ENCODE measurements at regions not wholly inside any gene's neighbourhood (a gene's known extent, or its start where the extent isn't known, plus 50 kb on each side); places are given as distances from the start of the nearest gene placed in this dataset.
A peak's percentile ranks its signal among the peaks of the same experiment; 100 is the strongest.
"Not testable (repeated sequence)": the region's sequence is repeated elsewhere in the genome, so short reads cannot be mapped to it uniquely, and the experiment has no call there.

DNA sequence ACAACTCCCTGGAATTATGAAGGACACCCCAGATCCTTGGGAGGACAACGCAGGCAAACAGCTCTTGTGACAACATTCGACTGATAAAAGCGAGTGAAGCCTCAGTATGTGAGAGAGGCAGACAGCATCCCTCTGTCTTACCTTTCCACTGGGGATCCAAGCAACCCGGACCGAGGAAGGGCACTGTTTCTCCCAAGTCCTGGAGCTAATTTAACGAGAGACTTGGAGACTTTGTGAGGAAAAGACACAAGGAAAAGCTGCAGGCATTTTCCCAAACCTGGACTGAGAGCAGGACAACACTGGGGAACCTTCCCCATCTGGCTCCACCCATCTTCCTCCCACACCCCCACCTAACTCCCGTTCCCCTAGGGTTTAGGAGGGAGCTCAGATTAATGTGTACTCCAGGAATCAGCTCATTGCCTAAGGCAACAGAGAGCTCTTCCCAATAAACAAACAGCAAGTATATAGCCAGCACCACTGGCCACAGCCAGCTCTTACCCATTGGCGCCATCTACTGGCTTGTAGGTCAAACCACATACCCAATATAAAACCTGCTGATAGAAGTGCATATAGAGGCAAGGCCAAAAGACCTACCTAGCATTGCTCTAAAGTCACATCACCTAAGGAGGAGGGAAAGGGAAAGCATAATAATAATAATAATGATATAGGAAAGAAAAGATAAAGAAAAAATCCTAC lies 76.7 kb upstream of the NEK3 start:
- POLR2A ChIA-PET (ENCODE audit: low non-redundant PET); H3K4me1 ChIP-seq (ENCODE audit: insufficient read depth, low read length, poor library complexity, severe bottlenecking); H3K9me3 ChIP-seq (ENCODE audit: low read depth, low read length, poor library complexity, severe bottlenecking); BruUV-seq (replicated peaks); H3K4me3 ChIP-seq (ENCODE audit: low read depth, low read length, poor library complexity, severe bottlenecking); H3K36me3 ChIP-seq (ENCODE audit: insufficient read depth, low read length, poor library complexity, severe bottlenecking); H3K27ac ChIP-seq (ENCODE audit: low read depth, low read length, poor library complexity, severe bottlenecking); H3K27me3 ChIP-seq (replicated peaks; ENCODE audit: insufficient read depth, low read depth, low read length, poor library complexity): not testable (repeated sequence)
- CTCF ChIA-PET, result interaction anchor here (0.6 kb wide), 1 partner anchor 103 kb away, joined by 3 read pairs; no protein-coding TSS in a partner anchor
- TF ChIP-seq, protein P1, sequence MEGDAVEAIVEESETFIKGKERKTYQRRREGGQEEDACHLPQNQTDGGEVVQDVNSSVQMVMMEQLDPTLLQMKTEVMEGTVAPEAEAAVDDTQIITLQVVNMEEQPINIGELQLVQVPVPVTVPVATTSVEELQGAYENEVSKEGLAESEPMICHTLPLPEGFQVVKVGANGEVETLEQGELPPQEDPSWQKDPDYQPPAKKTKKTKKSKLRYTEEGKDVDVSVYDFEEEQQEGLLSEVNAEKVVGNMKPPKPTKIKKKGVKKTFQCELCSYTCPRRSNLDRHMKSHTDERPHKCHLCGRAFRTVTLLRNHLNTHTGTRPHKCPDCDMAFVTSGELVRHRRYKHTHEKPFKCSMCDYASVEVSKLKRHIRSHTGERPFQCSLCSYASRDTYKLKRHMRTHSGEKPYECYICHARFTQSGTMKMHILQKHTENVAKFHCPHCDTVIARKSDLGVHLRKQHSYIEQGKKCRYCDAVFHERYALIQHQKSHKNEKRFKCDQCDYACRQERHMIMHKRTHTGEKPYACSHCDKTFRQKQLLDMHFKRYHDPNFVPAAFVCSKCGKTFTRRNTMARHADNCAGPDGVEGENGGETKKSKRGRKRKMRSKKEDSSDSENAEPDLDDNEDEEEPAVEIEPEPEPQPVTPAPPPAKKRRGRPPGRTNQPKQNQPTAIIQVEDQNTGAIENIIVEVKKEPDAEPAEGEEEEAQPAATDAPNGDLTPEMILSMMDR (conservative IDR thresholded peaks at IDR 0.05; ENCODE audit: low read depth, low read length), result peak; percentile 49
- peak; percentile 78 for DNase-seq (ENCODE audit: low spot score)
- intact Hi-C loops (cut with micrococcal nuclease; ENCODE audit: unreplicated experiment), result loop anchor here (10.0 kb wide), 1 partner anchor 301 kb away; no protein-coding TSS in a partner anchor

DNA sequence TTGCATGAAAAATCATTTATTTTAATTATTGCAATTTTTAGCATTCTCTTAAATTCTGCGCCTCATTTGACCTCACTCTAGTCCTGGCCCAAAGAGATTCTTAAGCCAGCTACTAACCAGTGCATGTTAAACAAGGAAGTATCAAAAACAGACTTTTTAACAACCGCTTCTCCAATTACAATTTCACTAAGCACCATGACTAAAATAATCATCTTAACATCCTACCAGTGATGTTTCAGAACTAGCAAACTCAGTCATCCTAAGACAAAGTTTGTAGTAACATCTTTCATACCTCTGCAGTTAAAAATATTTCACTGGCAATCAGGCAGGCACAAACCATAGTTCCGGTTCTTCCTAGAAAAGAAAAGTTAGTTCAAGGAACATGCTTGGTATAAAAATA lies 75.5 kb upstream of the NEK3 start:
- H3K4me1 ChIP-seq (ENCODE audit: insufficient read depth, low read length, poor library complexity, severe bottlenecking); DNase-seq (ENCODE audit: low spot score); H3K36me3 ChIP-seq (ENCODE audit: insufficient read depth, low read length, poor library complexity, severe bottlenecking); BruUV-seq (replicated peaks); H3K27me3 ChIP-seq (replicated peaks; ENCODE audit: insufficient read depth, low read depth, low read length, poor library complexity); CTCF ChIA-PET; H3K4me3 ChIP-seq (ENCODE audit: low read depth, low read length, poor library complexity, severe bottlenecking); POLR2A ChIA-PET (ENCODE audit: low non-redundant PET); H3K9me3 ChIP-seq (ENCODE audit: low read depth, low read length, poor library complexity, severe bottlenecking); H3K27ac ChIP-seq (ENCODE audit: low read depth, low read length, poor library complexity, severe bottlenecking): not testable (repeated sequence)
- intact Hi-C loops (cut with micrococcal nuclease; ENCODE audit: unreplicated experiment), result loop anchor here (10.0 kb wide), 1 partner anchor 300 kb away; no protein-coding TSS in a partner anchor

DNA sequence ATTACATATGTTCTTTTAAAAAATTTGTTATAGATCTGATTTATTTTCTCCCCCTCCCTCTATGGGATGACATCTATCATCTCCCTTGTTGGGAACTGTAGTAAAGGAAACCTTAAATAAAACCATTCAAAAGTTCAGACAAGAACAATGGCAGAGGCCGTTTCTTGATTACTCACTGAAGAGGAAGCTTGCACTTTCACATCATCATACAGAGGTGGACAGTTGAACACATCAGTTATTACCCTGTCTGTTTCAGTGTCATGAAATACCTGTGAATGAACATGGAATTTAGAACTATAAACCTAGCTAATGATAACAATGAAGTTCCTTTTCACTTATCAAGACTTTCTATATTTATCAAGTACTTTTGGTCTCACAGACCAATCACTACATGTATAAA lies 63.7 kb upstream of the NEK3 start:
- DNase-seq (ENCODE audit: low spot score); H3K9me3 ChIP-seq (ENCODE audit: low read depth, low read length, poor library complexity, severe bottlenecking); BruUV-seq (replicated peaks); H3K4me1 ChIP-seq (ENCODE audit: insufficient read depth, low read length, poor library complexity, severe bottlenecking); H3K27me3 ChIP-seq (replicated peaks; ENCODE audit: insufficient read depth, low read depth, low read length, poor library complexity); H3K27ac ChIP-seq (ENCODE audit: low read depth, low read length, poor library complexity, severe bottlenecking); POLR2A ChIA-PET (ENCODE audit: low non-redundant PET); H3K36me3 ChIP-seq (ENCODE audit: insufficient read depth, low read length, poor library complexity, severe bottlenecking); CTCF ChIA-PET; H3K4me3 ChIP-seq (ENCODE audit: low read depth, low read length, poor library complexity, severe bottlenecking); intact Hi-C loops (cut with micrococcal nuclease; ENCODE audit: unreplicated experiment): not testable (repeated sequence)

DNA sequence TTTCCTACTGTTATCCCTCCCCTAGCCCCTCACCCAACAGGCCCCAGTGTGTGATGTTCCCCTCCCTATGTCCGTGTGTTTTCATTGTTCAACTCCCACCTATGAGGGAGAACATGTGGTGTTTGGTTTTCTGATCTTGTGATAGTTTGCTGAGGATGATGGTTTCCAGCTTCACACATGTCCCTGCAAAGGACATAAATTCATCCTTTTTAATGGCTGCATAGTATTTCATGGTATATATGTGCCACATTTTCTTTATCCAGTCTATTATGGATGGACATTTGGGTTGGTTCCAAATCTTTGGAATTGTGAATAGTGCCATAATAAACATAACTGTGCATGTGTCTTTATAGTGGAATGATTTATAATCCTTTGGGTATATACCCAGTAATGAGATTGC lies 54.5 kb upstream of the NEK3 start:
- H3K9me3 ChIP-seq (ENCODE audit: low read depth, low read length, poor library complexity, severe bottlenecking); BruUV-seq (replicated peaks); CTCF ChIA-PET; DNase-seq (ENCODE audit: low spot score); H3K27me3 ChIP-seq (replicated peaks; ENCODE audit: insufficient read depth, low read depth, low read length, poor library complexity); H3K27ac ChIP-seq (ENCODE audit: low read depth, low read length, poor library complexity, severe bottlenecking); H3K36me3 ChIP-seq (ENCODE audit: insufficient read depth, low read length, poor library complexity, severe bottlenecking); H3K4me3 ChIP-seq (ENCODE audit: low read depth, low read length, poor library complexity, severe bottlenecking); POLR2A ChIA-PET (ENCODE audit: low non-redundant PET); H3K4me1 ChIP-seq (ENCODE audit: insufficient read depth, low read length, poor library complexity, severe bottlenecking): not testable (repeated sequence)
- intact Hi-C loops (cut with micrococcal nuclease; ENCODE audit: unreplicated experiment), result loop anchor here (1.0 kb wide), 1 partner anchor 17 kb away; no protein-coding TSS in a partner anchor

DNA sequence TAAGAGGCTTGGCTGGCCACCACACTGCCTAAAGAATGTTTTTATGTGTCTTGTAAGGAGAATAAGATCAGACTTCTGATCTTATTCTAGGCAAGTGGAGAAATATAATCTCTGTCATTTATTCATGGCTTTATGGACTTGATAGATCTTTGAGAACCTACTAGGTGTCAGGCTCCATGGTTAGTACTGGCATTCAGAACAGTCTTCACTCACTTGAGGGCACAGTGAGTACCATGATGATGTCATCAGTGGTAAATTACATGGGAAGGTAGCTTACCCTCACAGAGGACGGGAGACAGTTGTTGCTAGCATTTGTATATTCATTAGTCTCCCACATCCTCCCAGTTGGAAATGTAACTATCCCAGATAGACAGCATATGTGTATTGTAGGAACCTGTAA lies 53.5 kb upstream of the NEK3 start:
- intact Hi-C loops (cut with micrococcal nuclease; ENCODE audit: unreplicated experiment); BruUV-seq (replicated peaks): not testable (repeated sequence)

DNA sequence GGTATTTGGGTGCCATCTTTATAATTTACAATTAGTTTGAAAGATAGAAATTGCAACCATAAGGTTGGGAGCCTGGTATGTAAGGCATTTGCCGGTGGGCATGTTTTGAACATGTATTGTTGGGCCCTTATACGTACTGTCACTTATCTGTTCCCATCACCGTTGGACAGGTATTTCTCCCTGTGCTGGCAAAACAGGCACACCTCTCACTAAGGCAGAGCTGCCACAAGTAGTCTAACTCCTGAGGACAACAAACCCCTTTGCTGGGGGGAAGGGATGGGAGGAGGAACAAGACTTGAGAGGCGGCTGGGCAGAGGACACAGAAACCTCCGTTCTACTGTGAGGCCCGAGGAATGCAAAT lies 52.0 kb upstream of the NEK3 start:
- intact Hi-C loops (cut with micrococcal nuclease; ENCODE audit: unreplicated experiment); H3K27me3 ChIP-seq (replicated peaks; ENCODE audit: insufficient read depth, low read depth, low read length, poor library complexity); H3K9me3 ChIP-seq (ENCODE audit: low read depth, low read length, poor library complexity, severe bottlenecking); CTCF ChIA-PET; DNase-seq (ENCODE audit: low spot score); POLR2A ChIA-PET (ENCODE audit: low non-redundant PET); H3K36me3 ChIP-seq (ENCODE audit: insufficient read depth, low read length, poor library complexity, severe bottlenecking); H3K4me1 ChIP-seq (ENCODE audit: insufficient read depth, low read length, poor library complexity, severe bottlenecking); H3K4me3 ChIP-seq (ENCODE audit: low read depth, low read length, poor library complexity, severe bottlenecking); H3K27ac ChIP-seq (ENCODE audit: low read depth, low read length, poor library complexity, severe bottlenecking); BruUV-seq (replicated peaks): not testable (repeated sequence)

More for the DNA sequence above, 53.5 kb upstream of the NEK3 start:
- H3K4me3 ChIP-seq (ENCODE audit: low read depth, low read length, poor library complexity, severe bottlenecking); H3K36me3 ChIP-seq (ENCODE audit: insufficient read depth, low read length, poor library complexity, severe bottlenecking); H3K27me3 ChIP-seq (replicated peaks; ENCODE audit: insufficient read depth, low read depth, low read length, poor library complexity); CTCF ChIA-PET; DNase-seq (ENCODE audit: low spot score); H3K4me1 ChIP-seq (ENCODE audit: insufficient read depth, low read length, poor library complexity, severe bottlenecking); POLR2A ChIA-PET (ENCODE audit: low non-redundant PET); H3K9me3 ChIP-seq (ENCODE audit: low read depth, low read length, poor library complexity, severe bottlenecking); H3K27ac ChIP-seq (ENCODE audit: low read depth, low read length, poor library complexity, severe bottlenecking): not testable (repeated sequence)

DNA sequence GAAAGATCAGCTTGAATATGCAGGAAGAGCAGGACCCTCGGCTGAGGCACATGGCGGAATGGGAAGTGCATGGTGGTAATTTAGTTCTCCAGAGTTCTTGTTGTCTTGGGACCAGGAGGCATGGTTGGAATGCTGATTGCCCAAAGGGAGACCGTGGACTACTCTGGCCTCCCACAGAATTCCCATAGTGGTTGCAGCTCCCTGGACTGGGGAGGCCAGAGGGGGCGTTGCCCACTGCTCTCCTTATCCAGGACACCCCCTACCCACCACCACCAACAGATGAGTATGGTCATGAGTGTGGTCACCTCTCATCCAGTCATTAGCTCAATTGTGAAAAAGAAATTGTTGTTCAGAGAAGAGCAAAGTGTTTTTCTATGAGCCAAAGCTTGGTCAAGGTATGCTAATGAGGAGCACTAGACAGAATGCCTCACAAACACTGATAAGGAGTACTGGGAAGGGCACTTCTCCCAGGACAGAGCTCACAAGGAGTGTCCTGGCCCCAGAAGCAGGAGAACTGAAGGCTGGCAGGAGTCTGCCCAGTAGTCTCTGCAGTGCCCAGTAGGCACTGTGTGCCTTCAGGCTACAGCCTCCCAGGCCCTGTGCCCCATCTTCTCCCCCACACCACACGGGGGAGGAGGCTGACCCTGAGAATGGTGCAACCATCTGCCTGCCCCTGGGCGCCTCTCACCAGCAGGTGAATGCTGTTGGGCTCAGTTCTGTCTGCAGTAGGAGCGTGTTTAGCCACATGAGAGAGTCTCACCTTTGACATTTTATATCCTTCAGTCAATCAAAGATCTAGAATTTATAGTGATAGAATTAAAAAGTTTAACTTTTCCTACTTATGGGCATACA lies 51.4 kb upstream of the NEK3 start:
- POLR2A ChIA-PET (ENCODE audit: low non-redundant PET); intact Hi-C loops (cut with micrococcal nuclease; ENCODE audit: unreplicated experiment): not testable (repeated sequence)

More for the DNA sequence above, 51.4 kb upstream of the NEK3 start:
- CTCF ChIA-PET; H3K27me3 ChIP-seq (replicated peaks; ENCODE audit: insufficient read depth, low read depth, low read length, poor library complexity); H3K4me3 ChIP-seq (ENCODE audit: low read depth, low read length, poor library complexity, severe bottlenecking); H3K9me3 ChIP-seq (ENCODE audit: low read depth, low read length, poor library complexity, severe bottlenecking); DNase-seq (ENCODE audit: low spot score); H3K36me3 ChIP-seq (ENCODE audit: insufficient read depth, low read length, poor library complexity, severe bottlenecking); H3K27ac ChIP-seq (ENCODE audit: low read depth, low read length, poor library complexity, severe bottlenecking); BruUV-seq (replicated peaks); H3K4me1 ChIP-seq (ENCODE audit: insufficient read depth, low read length, poor library complexity, severe bottlenecking): not testable (repeated sequence)
